NB4 (cell line): ENCODE measurements at regions not wholly inside any gene's neighbourhood (a gene's known extent, or its start where the extent isn't known, plus 50 kb on each side); places are given as distances from the start of the nearest gene placed in this dataset.

ENCODE experiments used
- POLR2A ChIP-seq: IDR thresholded peaks from 2 replicates; pipeline ENCODE4 v1.6.1; 2011; ENCODE audit warnings: mild to moderate bottlenecking; ENCODE audit not compliant: insufficient read length; ENCODE audit errors: extremely low read depth
- TF ChIP-seq, protein P1 (sequence below): IDR thresholded peaks from one replicate; pipeline ENCODE4 v1.5.1; 2012; ENCODE audit warnings: low read depth, low read length

DNA sequence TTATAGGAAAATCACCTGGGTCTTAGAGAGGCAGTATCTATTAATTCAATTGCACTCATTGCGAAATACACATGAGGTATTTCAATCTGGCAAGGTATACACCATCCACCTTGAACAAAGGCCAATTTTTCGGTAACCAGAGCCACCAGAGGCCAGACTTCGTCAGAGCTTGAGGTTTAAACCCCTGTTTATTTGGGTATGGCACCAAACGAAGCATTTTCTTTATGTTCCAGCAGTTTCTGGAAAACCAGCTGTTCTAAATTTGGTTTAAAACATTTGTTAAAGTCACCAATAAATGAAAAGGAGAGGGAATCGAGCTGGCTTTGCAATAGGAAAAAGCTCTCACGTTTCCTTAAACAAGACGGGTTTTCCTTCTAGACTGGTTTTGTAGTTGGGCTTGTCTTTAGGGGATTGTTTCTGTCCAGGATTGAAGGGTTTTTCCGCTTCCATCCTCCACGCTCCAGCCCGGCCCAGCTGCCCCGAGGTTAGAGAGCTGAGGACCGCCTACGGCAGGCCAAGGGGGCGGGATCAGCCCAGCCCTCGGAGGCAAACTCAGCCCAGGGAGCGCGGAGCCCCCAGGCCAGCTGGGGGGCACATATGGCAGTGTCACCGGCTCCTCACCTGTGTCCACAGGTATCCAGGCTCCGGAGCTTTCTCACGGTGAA is 539.4 kb upstream of the MGMT start:
- TF ChIP-seq POLR2A = no peak
- TF ChIP-seq, protein P1, sequence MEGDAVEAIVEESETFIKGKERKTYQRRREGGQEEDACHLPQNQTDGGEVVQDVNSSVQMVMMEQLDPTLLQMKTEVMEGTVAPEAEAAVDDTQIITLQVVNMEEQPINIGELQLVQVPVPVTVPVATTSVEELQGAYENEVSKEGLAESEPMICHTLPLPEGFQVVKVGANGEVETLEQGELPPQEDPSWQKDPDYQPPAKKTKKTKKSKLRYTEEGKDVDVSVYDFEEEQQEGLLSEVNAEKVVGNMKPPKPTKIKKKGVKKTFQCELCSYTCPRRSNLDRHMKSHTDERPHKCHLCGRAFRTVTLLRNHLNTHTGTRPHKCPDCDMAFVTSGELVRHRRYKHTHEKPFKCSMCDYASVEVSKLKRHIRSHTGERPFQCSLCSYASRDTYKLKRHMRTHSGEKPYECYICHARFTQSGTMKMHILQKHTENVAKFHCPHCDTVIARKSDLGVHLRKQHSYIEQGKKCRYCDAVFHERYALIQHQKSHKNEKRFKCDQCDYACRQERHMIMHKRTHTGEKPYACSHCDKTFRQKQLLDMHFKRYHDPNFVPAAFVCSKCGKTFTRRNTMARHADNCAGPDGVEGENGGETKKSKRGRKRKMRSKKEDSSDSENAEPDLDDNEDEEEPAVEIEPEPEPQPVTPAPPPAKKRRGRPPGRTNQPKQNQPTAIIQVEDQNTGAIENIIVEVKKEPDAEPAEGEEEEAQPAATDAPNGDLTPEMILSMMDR = no peak
